Smooth muscle cell (in vitro differentiated cells): ENCODE measurements at regions not wholly inside any gene's neighbourhood (a gene's known extent, or its start where the extent isn't known, plus 50 kb on each side); places are given as distances from the start of the nearest gene placed in this dataset.
A peak's percentile ranks its signal among the peaks of the same experiment; 100 is the strongest.

ENCODE experiments used
- DNase-seq: peaks from one replicate; lab custom pipeline; 2025; ENCODE audit not compliant: unreplicated experiment; lab: John Stamatoyannopoulos, UW
- H2AFZ ChIP-seq: fragments of 200-600 bp; sonication (generic); 2 replicates; pipeline ENCODE4 v1.6.0; 2016; ENCODE audit warnings: antibody characterized with exemption, low read depth, mild to moderate bottlenecking
- H3F3A ChIP-seq: fragments of 200-600 bp; sonication (generic); 2 replicates; pipeline ENCODE4 v1.6.0; 2017; ENCODE audit warnings: antibody characterized with exemption, low read depth
- H3K27ac ChIP-seq: fragments of 200-600 bp; sonication (generic); 2 replicates; pipeline ENCODE4 v1.5.1; 2016; ENCODE audit warnings: low read depth, mild to moderate bottlenecking
- H3K27me3 ChIP-seq: fragments of 200-600 bp; sonication (generic); 2 replicates; pipeline ENCODE4 v1.6.1; 2016; ENCODE audit warnings: low read depth, mild to moderate bottlenecking
- H3K36me3 ChIP-seq: fragments of 200-600 bp; sonication (generic); 2 replicates; pipeline ENCODE4 v1.5.1; 2016; ENCODE audit warnings: low read depth
- H3K4me1 ChIP-seq: fragments of 200-600 bp; sonication (generic); 2 replicates; pipeline ENCODE4 v1.5.1; 2016; ENCODE audit warnings: low read depth
- H3K4me2 ChIP-seq: fragments of 200-600 bp; sonication (generic); 2 replicates; pipeline ENCODE4 v1.6.0; 2016; ENCODE audit warnings: mild to moderate bottlenecking
- H3K4me3 ChIP-seq: fragments of 200-600 bp; sonication (generic); 2 replicates; pipeline ENCODE4 v1.5.1; 2016; ENCODE audit warnings: mild to moderate bottlenecking
- H3K79me2 ChIP-seq: fragments of 200-600 bp; sonication (generic); 2 replicates; pipeline ENCODE4 v1.6.0; 2016; ENCODE audit warnings: low read depth, mild to moderate bottlenecking
- H3K9ac ChIP-seq: fragments of 200-600 bp; sonication (generic); 2 replicates; pipeline ENCODE4 v1.6.0; 2016; ENCODE audit warnings: low read depth
- H3K9me3 ChIP-seq: fragments of 200-600 bp; sonication (generic); replicated peaks from 2 replicates; pipeline ENCODE4 v1.5.1; 2016; ENCODE audit warnings: low read depth
- H4K20me1 ChIP-seq: fragments of 200-600 bp; sonication (generic); 2 replicates; pipeline ENCODE4 v1.6.0; 2016; ENCODE audit warnings: low read depth
- CTCF ChIP-seq: fragments of 200-600 bp; sonication (generic); IDR thresholded peaks from 2 replicates; pipeline ENCODE4 v1.5.1; 2017; ENCODE audit warnings: borderline replicate concordance, mild to moderate bottlenecking, antibody characterized with exemption; ENCODE audit not compliant: insufficient read depth, poor library complexity, severe bottlenecking
- WGBS: methylation state at CpG from one replicate; pipeline ENCODE4 v1.1.7; 2016; ENCODE audit warnings: low lambda C conversion rate; 5-methylcytosine and 5-hydroxymethylcytosine counted together

- Histone ChIP-seq H3K79me2 (no peaks in the 10 kb centered on the region), H3F3A (peaks cover 10% of the 10 kb centered on the region), H2AFZ (no peak overlapping the region), H3K9me3 (no peaks in the 10 kb centered on the region), H3K4me3 (no peak overlapping the region), H3K4me1 (peaks cover 10% of the 10 kb centered on the region), H3K36me3 (no peaks in the 10 kb centered on the region), H4K20me1 (no peaks in the 10 kb centered on the region), H3K27me3 (no peaks in the 10 kb centered on the region), H3K27ac (no peak overlapping the region), H3K4me2 (no peak overlapping the region), H3K9ac (no peak overlapping the region)
- TF ChIP-seq CTCF = no peak
- no peak for DNase-seq
- WGBS = 98% methylated on average over 4 of the region's 4 CpGs
These were observed 97.2 kb upstream of the SLC44A1 start for GRCh38 chr9:105147110-105147871.

GRCh38 chr9:105148328-105149006, 96.0 kb upstream of the SLC44A1 start:
- Histone ChIP-seq H3K79me2 (no peaks in the 10 kb centered on the region), H3K27ac (no peak overlapping the region), H3K4me3 (no peak overlapping the region), H3K9me3 (no peaks in the 10 kb centered on the region), H2AFZ (no peak overlapping the region), H3K4me1 (peaks cover 10% of the 10 kb centered on the region), H3K36me3 (no peaks in the 10 kb centered on the region), H4K20me1 (no peaks in the 10 kb centered on the region), H3K27me3 (no peaks in the 10 kb centered on the region), H3K4me2 (no peak overlapping the region), H3K9ac (no peak overlapping the region), H3F3A (peaks cover 10% of the 10 kb centered on the region)
- DNase-seq = no peak
- no peak for TF ChIP-seq CTCF
- WGBS = 36% methylated on average over 1 of the region's 1 CpG

GRCh38 chr9:105150991-105151685, 93.3 kb upstream of the SLC44A1 start:
- Histone ChIP-seq H3K36me3 (no peaks in the 10 kb centered on the region), H3K79me2 (no peaks in the 10 kb centered on the region), H2AFZ (no peak overlapping the region), H3K4me1 (peaks cover 14% of the 10 kb centered on the region), H3K4me2 (peak overlapping the region; percentile 31), H3F3A (peaks cover 15% of the 10 kb centered on the region), H3K27ac (peak overlapping the region; percentile 52), H3K27me3 (no peaks in the 10 kb centered on the region), H4K20me1 (no peaks in the 10 kb centered on the region), H3K4me3 (no peak overlapping the region), H3K9ac (no peak overlapping the region), H3K9me3 (no peaks in the 10 kb centered on the region)
- 36% methylated on average over 2 of the region's 2 CpGs for WGBS
- DNase-seq = no peak
- TF ChIP-seq CTCF = no peak
